HG02759 (cell line): ENCODE measurements at regions not wholly inside any gene's neighbourhood (a gene's known extent, or its start where the extent isn't known, plus 50 kb on each side); places are given as distances from the start of the nearest gene placed in this dataset.
"Not testable (repeated sequence)": the region's sequence is repeated elsewhere in the genome, so short reads cannot be mapped to it uniquely, and the experiment has no call there.

Source experiments
- ATAC-seq: cut with Tn5 transposase; IDR thresholded peaks from one replicate; pipeline ENCODE4 v1.9.1; 2021; ENCODE audit warnings: mild to moderate bottlenecking, moderate library complexity; ENCODE audit not compliant: unreplicated experiment

GRCh38 chr6:11961923-11962322 lies 50.2 kb upstream of the HIVEP1 start:
- ATAC-seq, result no peak

- ATAC-seq, result no peak
Observed at GRCh38 chr6:11960909-11961779, 51.0 kb upstream of the HIVEP1 start.

GRCh38 chr6:11956781-11957180 lies 55.3 kb upstream of the HIVEP1 start:
- ATAC-seq, result no peak

- ATAC-seq, result no peak
Observed at GRCh38 chr6:11953641-11954040, 58.5 kb upstream of the HIVEP1 start.

GRCh38 chr6:11952316-11952715 lies 59.8 kb upstream of the HIVEP1 start:
- ATAC-seq, result no peak

GRCh38 chr6:11951868-11952267 lies 60.2 kb upstream of the HIVEP1 start:
- no peak for ATAC-seq

- ATAC-seq, result no peak
Observed at GRCh38 chr6:11950109-11950508, 62.0 kb upstream of the HIVEP1 start.

GRCh38 chr6:11947575-11947974 lies 64.5 kb upstream of the HIVEP1 start:
- ATAC-seq, result no peak

GRCh38 chr6:11947063-11947462 lies 65.0 kb upstream of the HIVEP1 start:
- no peak for ATAC-seq

- no peak for ATAC-seq
Observed at GRCh38 chr6:11944111-11944510, 68.0 kb upstream of the HIVEP1 start.

GRCh38 chr6:11943060-11943459 lies 69.1 kb upstream of the HIVEP1 start:
- ATAC-seq, result no peak

GRCh38 chr6:11942185-11942864 lies 69.8 kb upstream of the HIVEP1 start:
- no peak for ATAC-seq

- ATAC-seq, result not testable (repeated sequence)
Observed at GRCh38 chr6:11940532-11941166, 71.5 kb upstream of the HIVEP1 start.

GRCh38 chr6:11938285-11938890 lies 73.7 kb upstream of the HIVEP1 start:
- no peak for ATAC-seq

GRCh38 chr6:11934638-11935037 lies 77.5 kb upstream of the HIVEP1 start:
- ATAC-seq, result no peak

- ATAC-seq, result not testable (repeated sequence)
Observed at GRCh38 chr6:11932892-11933291, 79.2 kb upstream of the HIVEP1 start.

GRCh38 chr6:11931296-11932035 lies 80.6 kb upstream of the HIVEP1 start:
- ATAC-seq, result no peak

GRCh38 chr6:11930834-11931233 lies 81.3 kb upstream of the HIVEP1 start:
- not testable (repeated sequence) for ATAC-seq

GRCh38 chr6:11930240-11930639 lies 81.9 kb upstream of the HIVEP1 start:
- no peak for ATAC-seq

GRCh38 chr6:11929241-11929835 lies 82.8 kb upstream of the HIVEP1 start:
- ATAC-seq, result no peak
